ENCODE measurements at regions not wholly inside any gene's neighbourhood (a gene's known extent, or its start where the extent isn't known, plus 50 kb on each side); places are given as distances from the start of the nearest gene placed in this dataset.

- TF ChIP-seq CTCF (IDR thresholded peaks at IDR 0.05; ENCODE audit: low read depth, low read length, missing control alignments), result no peak
- no peak for DNase-seq (ENCODE audit: low read depth)
- in situ Hi-C loops (cut with HindIII; ENCODE audit: low sequenced_read_pairs), result no loop called here
- no peak overlapping the region for H3K4me3 ChIP-seq (ENCODE audit: low read depth, low read length)
Measured at GRCh38 chr14:48849741-48850322, 736.3 kb downstream of the RPS29 start.

- no peak for DNase-seq (ENCODE audit: low read depth)
- no peak overlapping the region for H3K4me3 ChIP-seq (ENCODE audit: low read depth, low read length)
- in situ Hi-C loops (cut with HindIII; ENCODE audit: low sequenced_read_pairs), result no loop called here
- no peak for TF ChIP-seq CTCF (IDR thresholded peaks at IDR 0.05; ENCODE audit: low read depth, low read length, missing control alignments)
Measured at GRCh38 chr14:48842785-48843184, 743.4 kb downstream of the RPS29 start.

- TF ChIP-seq CTCF (IDR thresholded peaks at IDR 0.05; ENCODE audit: low read depth, low read length, missing control alignments), result no peak
- in situ Hi-C loops (cut with HindIII; ENCODE audit: low sequenced_read_pairs), result no loop called here
- DNase-seq (ENCODE audit: low read depth), result no peak
- H3K4me3 ChIP-seq (ENCODE audit: low read depth, low read length), result no peak overlapping the region
Measured at GRCh38 chr14:48826058-48826457, 760.1 kb downstream of the RPS29 start.

- in situ Hi-C loops (cut with HindIII; ENCODE audit: low sequenced_read_pairs), result no loop called here
Measured at GRCh38 chr14:48814562-48814961, 771.6 kb downstream of the RPS29 start.

GRCh38 chr14:48805315-48805714, 780.9 kb downstream of the RPS29 start:
- TF ChIP-seq CTCF (IDR thresholded peaks at IDR 0.05; ENCODE audit: low read depth, low read length, missing control alignments), result no peak
- no peak overlapping the region for H3K4me3 ChIP-seq (ENCODE audit: low read depth, low read length)

More at GRCh38 chr14:48814562-48814961, 771.6 kb downstream of the RPS29 start:
- H3K4me3 ChIP-seq (ENCODE audit: low read depth, low read length), result no peak overlapping the region
- no peak for DNase-seq (ENCODE audit: low read depth)
- TF ChIP-seq CTCF (IDR thresholded peaks at IDR 0.05; ENCODE audit: low read depth, low read length, missing control alignments), result no peak

GRCh38 chr14:48792376-48793024, 793.7 kb downstream of the RPS29 start:
- DNase-seq (ENCODE audit: low read depth), result no peak
- in situ Hi-C loops (cut with HindIII; ENCODE audit: low sequenced_read_pairs), result no loop called here
- no peak overlapping the region for H3K4me3 ChIP-seq (ENCODE audit: low read depth, low read length)
- TF ChIP-seq CTCF (IDR thresholded peaks at IDR 0.05; ENCODE audit: low read depth, low read length, missing control alignments), result no peak

More at GRCh38 chr14:48805315-48805714, 780.9 kb downstream of the RPS29 start:
- no peak for DNase-seq (ENCODE audit: low read depth)
- in situ Hi-C loops (cut with HindIII; ENCODE audit: low sequenced_read_pairs), result no loop called here

All from astrocyte of the cerebellum (primary cell).